HEK293 (cell line): ENCODE measurements at regions not wholly inside any gene's neighbourhood (a gene's known extent, or its start where the extent isn't known, plus 50 kb on each side); places are given as distances from the start of the nearest gene placed in this dataset.

Source experiments
- PRDM1 ChIP-seq: fragments of 450-650 bp; formaldehyde crosslinking; IDR thresholded peaks from 2 replicates; pipeline ENCODE4; 2016; ENCODE audit warnings: missing biosample characterization, missing genetic modification characterization
- ZNF350 ChIP-seq: fragments of 450-650 bp; formaldehyde crosslinking; IDR thresholded peaks from 2 replicates; pipeline ENCODE4 v1.5.0; 2017; ENCODE audit warnings: missing biosample characterization, mild to moderate bottlenecking, missing genetic modification characterization
- TF ChIP-seq, protein P1 (sequence below): fragments of 450-650 bp; formaldehyde crosslinking; IDR thresholded peaks from 2 replicates; pipeline ENCODE4 v1.5.1; 2016; ENCODE audit warnings: missing biosample characterization, missing genetic modification characterization
- TF ChIP-seq, protein P2 (sequence below): fragments of 450-650 bp; formaldehyde crosslinking; IDR thresholded peaks from 2 replicates; pipeline ENCODE4 v1.5.1; 2016; ENCODE audit warnings: missing biosample characterization, missing genetic modification characterization

- no peak for TF ChIP-seq PRDM1 (tag by site-specific recombination)
- TF ChIP-seq, protein P1, sequence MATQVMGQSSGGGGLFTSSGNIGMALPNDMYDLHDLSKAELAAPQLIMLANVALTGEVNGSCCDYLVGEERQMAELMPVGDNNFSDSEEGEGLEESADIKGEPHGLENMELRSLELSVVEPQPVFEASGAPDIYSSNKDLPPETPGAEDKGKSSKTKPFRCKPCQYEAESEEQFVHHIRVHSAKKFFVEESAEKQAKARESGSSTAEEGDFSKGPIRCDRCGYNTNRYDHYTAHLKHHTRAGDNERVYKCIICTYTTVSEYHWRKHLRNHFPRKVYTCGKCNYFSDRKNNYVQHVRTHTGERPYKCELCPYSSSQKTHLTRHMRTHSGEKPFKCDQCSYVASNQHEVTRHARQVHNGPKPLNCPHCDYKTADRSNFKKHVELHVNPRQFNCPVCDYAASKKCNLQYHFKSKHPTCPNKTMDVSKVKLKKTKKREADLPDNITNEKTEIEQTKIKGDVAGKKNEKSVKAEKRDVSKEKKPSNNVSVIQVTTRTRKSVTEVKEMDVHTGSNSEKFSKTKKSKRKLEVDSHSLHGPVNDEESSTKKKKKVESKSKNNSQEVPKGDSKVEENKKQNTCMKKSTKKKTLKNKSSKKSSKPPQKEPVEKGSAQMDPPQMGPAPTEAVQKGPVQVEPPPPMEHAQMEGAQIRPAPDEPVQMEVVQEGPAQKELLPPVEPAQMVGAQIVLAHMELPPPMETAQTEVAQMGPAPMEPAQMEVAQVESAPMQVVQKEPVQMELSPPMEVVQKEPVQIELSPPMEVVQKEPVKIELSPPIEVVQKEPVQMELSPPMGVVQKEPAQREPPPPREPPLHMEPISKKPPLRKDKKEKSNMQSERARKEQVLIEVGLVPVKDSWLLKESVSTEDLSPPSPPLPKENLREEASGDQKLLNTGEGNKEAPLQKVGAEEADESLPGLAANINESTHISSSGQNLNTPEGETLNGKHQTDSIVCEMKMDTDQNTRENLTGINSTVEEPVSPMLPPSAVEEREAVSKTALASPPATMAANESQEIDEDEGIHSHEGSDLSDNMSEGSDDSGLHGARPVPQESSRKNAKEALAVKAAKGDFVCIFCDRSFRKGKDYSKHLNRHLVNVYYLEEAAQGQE = no peak
- no peak for TF ChIP-seq ZNF350
- TF ChIP-seq, protein P2, sequence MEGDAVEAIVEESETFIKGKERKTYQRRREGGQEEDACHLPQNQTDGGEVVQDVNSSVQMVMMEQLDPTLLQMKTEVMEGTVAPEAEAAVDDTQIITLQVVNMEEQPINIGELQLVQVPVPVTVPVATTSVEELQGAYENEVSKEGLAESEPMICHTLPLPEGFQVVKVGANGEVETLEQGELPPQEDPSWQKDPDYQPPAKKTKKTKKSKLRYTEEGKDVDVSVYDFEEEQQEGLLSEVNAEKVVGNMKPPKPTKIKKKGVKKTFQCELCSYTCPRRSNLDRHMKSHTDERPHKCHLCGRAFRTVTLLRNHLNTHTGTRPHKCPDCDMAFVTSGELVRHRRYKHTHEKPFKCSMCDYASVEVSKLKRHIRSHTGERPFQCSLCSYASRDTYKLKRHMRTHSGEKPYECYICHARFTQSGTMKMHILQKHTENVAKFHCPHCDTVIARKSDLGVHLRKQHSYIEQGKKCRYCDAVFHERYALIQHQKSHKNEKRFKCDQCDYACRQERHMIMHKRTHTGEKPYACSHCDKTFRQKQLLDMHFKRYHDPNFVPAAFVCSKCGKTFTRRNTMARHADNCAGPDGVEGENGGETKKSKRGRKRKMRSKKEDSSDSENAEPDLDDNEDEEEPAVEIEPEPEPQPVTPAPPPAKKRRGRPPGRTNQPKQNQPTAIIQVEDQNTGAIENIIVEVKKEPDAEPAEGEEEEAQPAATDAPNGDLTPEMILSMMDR (tag by site-specific recombination) = no peak
Observed at GRCh38 chr13:30529085-30529834, 63.5 kb upstream of the HMGB1 start.
